ENCODE measurements at regions not wholly inside any gene's neighbourhood (a gene's known extent, or its start where the extent isn't known, plus 50 kb on each side); places are given as distances from the start of the nearest gene placed in this dataset.

GRCh38 chr10:120755771-120756170, 95.4 kb upstream of the WDR11 start:
- no peaks in the 10 kb centered on the region for H4K20me1 ChIP-seq (ENCODE audit: insufficient read depth, low read length)
- H3K27ac ChIP-seq (ENCODE audit: low read depth, low read length): no peak overlapping the region
- H2AFZ ChIP-seq (ENCODE audit: low read length): no peak overlapping the region
- H3K27me3 ChIP-seq (ENCODE audit: insufficient read depth, low read length): no peaks in the 10 kb centered on the region
- no peaks in the 10 kb centered on the region for H3K79me2 ChIP-seq (ENCODE audit: insufficient read depth, low read length)
- H3K9me3 ChIP-seq (ENCODE audit: low read depth, low read length): no peaks in the 10 kb centered on the region
- no peak for DNase-seq (ENCODE audit: insufficient read length, low spot score, missing footprints)
- H3K36me3 ChIP-seq (ENCODE audit: insufficient read depth, low read length): no peaks in the 10 kb centered on the region
- H3K4me2 ChIP-seq (ENCODE audit: insufficient read depth, low read length): no peak overlapping the region
- H3K4me1 ChIP-seq (ENCODE audit: insufficient read depth, low read length): no peaks in the 10 kb centered on the region
- H3K4me3 ChIP-seq (ENCODE audit: insufficient read depth, low read length): no peak overlapping the region
- TF ChIP-seq CTCF (IDR thresholded peaks at IDR 0.05; ENCODE audit: extremely low read depth, low read depth, low read length): no peak

GRCh38 chr10:120760253-120760652, 90.9 kb upstream of the WDR11 start:
- Histone ChIP-seq H4K20me1 (ENCODE audit: insufficient read depth, low read length) (no peaks in the 10 kb centered on the region), H3K79me2 (ENCODE audit: insufficient read depth, low read length) (no peaks in the 10 kb centered on the region), H3K27me3 (ENCODE audit: insufficient read depth, low read length) (no peaks in the 10 kb centered on the region), H3K9me3 (ENCODE audit: low read depth, low read length) (no peaks in the 10 kb centered on the region), H3K36me3 (ENCODE audit: insufficient read depth, low read length) (no peaks in the 10 kb centered on the region), H3K4me3 (ENCODE audit: insufficient read depth, low read length) (no peak overlapping the region), H3K27ac (ENCODE audit: low read depth, low read length) (no peak overlapping the region), H3K4me2 (ENCODE audit: insufficient read depth, low read length) (no peak overlapping the region), H3K4me1 (ENCODE audit: insufficient read depth, low read length) (no peaks in the 10 kb centered on the region), H2AFZ (ENCODE audit: low read length) (no peak overlapping the region)
- no peak for DNase-seq (ENCODE audit: insufficient read length, low spot score, missing footprints)
- no peak for TF ChIP-seq CTCF (IDR thresholded peaks at IDR 0.05; ENCODE audit: extremely low read depth, low read depth, low read length)

GRCh38 chr10:120761951-120762350, 89.2 kb upstream of the WDR11 start:
- TF ChIP-seq CTCF (IDR thresholded peaks at IDR 0.05; ENCODE audit: extremely low read depth, low read depth, low read length): no peak
- no peak for DNase-seq (ENCODE audit: insufficient read length, low spot score, missing footprints)
- no peak overlapping the region for H2AFZ ChIP-seq (ENCODE audit: low read length)
- no peaks in the 10 kb centered on the region for H4K20me1 ChIP-seq (ENCODE audit: insufficient read depth, low read length)
- H3K27me3 ChIP-seq (ENCODE audit: insufficient read depth, low read length): no peaks in the 10 kb centered on the region
- H3K79me2 ChIP-seq (ENCODE audit: insufficient read depth, low read length): no peaks in the 10 kb centered on the region
- no peaks in the 10 kb centered on the region for H3K9me3 ChIP-seq (ENCODE audit: low read depth, low read length)
- H3K4me2 ChIP-seq (ENCODE audit: insufficient read depth, low read length): no peak overlapping the region
- H3K4me3 ChIP-seq (ENCODE audit: insufficient read depth, low read length): no peak overlapping the region
- H3K27ac ChIP-seq (ENCODE audit: low read depth, low read length): no peak overlapping the region
- no peaks in the 10 kb centered on the region for H3K36me3 ChIP-seq (ENCODE audit: insufficient read depth, low read length)
- H3K4me1 ChIP-seq (ENCODE audit: insufficient read depth, low read length): no peaks in the 10 kb centered on the region

GRCh38 chr10:120765226-120765803, 85.8 kb upstream of the WDR11 start:
- no peak for DNase-seq (ENCODE audit: insufficient read length, low spot score, missing footprints)
- no peak for TF ChIP-seq CTCF (IDR thresholded peaks at IDR 0.05; ENCODE audit: extremely low read depth, low read depth, low read length)
- Histone ChIP-seq H3K79me2 (ENCODE audit: insufficient read depth, low read length) (no peaks in the 10 kb centered on the region), H3K27ac (ENCODE audit: low read depth, low read length) (no peak overlapping the region), H3K36me3 (ENCODE audit: insufficient read depth, low read length) (no peaks in the 10 kb centered on the region), H4K20me1 (ENCODE audit: insufficient read depth, low read length) (no peaks in the 10 kb centered on the region), H3K4me3 (ENCODE audit: insufficient read depth, low read length) (no peak overlapping the region), H3K4me1 (ENCODE audit: insufficient read depth, low read length) (no peaks in the 10 kb centered on the region), H3K27me3 (ENCODE audit: insufficient read depth, low read length) (no peaks in the 10 kb centered on the region), H3K9me3 (ENCODE audit: low read depth, low read length) (no peaks in the 10 kb centered on the region), H3K4me2 (ENCODE audit: insufficient read depth, low read length) (no peak overlapping the region), H2AFZ (ENCODE audit: low read length) (no peak overlapping the region)

Data from osteoblast (primary cell).